BE2C (cell line): ENCODE measurements at regions not wholly inside any gene's neighbourhood (a gene's known extent, or its start where the extent isn't known, plus 50 kb on each side); places are given as distances from the start of the nearest gene placed in this dataset.
"Not testable (repeated sequence)": the region's sequence is repeated elsewhere in the genome, so short reads cannot be mapped to it uniquely, and the experiment has no call there.

Experiments used
- DNase-seq: peaks from one replicate; pipeline ENCODE4 v3.0.0-alpha.2; 2020
- H3K27me3 ChIP-seq: fragments of 250-450 bp; sonication (Bioruptor Pico); 2 replicates; pipeline ENCODE4 v1.5.1; 2020; ENCODE audit warnings: mild to moderate bottlenecking
- H3K36me3 ChIP-seq: fragments of 250-450 bp; sonication (Bioruptor Pico); 2 replicates; pipeline ENCODE4 v1.5.1; 2020; ENCODE audit warnings: mild to moderate bottlenecking
- H3K4me1 ChIP-seq: fragments of 250-450 bp; sonication (Bioruptor Pico); 2 replicates; pipeline ENCODE4 v1.5.1; 2020
- H3K4me3 ChIP-seq: 2 replicates; pipeline ENCODE4 v1.5.1; 2011; ENCODE audit warnings: low read depth, low read length
- H3K9me3 ChIP-seq: fragments of 250-450 bp; sonication (Bioruptor Pico); 2 replicates; pipeline ENCODE4 v1.5.1; 2020
- TF ChIP-seq, protein P1 (sequence below): IDR thresholded peaks from 2 replicates; pipeline ENCODE4 v1.5.1; 2012; ENCODE audit warnings: mild to moderate bottlenecking, low read depth, low read length

DNA sequence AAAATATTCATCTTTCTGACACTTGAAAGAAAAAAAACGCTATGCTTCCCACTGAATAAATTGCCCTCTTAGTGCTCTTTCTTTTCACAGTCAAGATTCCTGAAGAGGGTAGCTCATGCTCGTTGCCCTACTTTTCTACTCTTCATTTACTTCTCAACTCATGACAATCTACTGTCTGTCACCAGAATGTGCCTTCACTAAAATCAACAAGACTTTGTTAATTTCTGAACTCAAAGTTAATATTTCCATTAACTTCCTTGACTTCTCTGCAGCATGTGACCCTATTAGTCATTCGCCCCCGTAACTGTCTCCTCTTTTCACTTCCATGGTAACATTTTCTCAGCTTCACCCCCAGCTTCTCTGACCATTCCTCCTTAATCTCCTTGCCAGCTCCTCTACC lies 98.9 kb upstream of the MAPRE2 start:
- H3K4me3 ChIP-seq, result no peak overlapping the region
- no peak for DNase-seq
- H3K27me3 ChIP-seq, result no peaks in the 10 kb centered on the region
- no peaks in the 10 kb centered on the region for H3K9me3 ChIP-seq
- H3K36me3 ChIP-seq, result no peaks in the 10 kb centered on the region
- TF ChIP-seq, protein P1, sequence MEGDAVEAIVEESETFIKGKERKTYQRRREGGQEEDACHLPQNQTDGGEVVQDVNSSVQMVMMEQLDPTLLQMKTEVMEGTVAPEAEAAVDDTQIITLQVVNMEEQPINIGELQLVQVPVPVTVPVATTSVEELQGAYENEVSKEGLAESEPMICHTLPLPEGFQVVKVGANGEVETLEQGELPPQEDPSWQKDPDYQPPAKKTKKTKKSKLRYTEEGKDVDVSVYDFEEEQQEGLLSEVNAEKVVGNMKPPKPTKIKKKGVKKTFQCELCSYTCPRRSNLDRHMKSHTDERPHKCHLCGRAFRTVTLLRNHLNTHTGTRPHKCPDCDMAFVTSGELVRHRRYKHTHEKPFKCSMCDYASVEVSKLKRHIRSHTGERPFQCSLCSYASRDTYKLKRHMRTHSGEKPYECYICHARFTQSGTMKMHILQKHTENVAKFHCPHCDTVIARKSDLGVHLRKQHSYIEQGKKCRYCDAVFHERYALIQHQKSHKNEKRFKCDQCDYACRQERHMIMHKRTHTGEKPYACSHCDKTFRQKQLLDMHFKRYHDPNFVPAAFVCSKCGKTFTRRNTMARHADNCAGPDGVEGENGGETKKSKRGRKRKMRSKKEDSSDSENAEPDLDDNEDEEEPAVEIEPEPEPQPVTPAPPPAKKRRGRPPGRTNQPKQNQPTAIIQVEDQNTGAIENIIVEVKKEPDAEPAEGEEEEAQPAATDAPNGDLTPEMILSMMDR, result no peak
- H3K4me1 ChIP-seq, result no peaks in the 10 kb centered on the region

DNA sequence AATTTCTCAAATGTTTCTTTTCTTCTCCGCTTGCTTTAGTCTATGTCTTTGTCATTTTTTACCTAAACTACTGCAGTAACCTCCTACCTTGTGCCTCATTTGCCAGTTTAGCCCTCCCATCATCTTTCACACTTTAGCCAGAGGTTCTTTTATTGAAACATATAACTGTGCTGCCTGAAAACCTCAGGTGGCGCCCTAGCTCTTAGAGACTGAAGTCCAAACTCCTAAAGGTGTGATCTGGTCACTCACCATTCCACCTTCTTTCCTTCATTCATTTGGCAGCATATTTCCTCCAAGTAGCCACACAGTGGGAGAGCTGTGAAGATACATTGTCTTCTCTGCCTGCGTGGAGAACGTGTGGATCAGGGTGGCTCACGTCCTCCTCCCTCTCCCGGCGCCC lies 98.2 kb upstream of the MAPRE2 start:
- no peak for DNase-seq

DNA sequence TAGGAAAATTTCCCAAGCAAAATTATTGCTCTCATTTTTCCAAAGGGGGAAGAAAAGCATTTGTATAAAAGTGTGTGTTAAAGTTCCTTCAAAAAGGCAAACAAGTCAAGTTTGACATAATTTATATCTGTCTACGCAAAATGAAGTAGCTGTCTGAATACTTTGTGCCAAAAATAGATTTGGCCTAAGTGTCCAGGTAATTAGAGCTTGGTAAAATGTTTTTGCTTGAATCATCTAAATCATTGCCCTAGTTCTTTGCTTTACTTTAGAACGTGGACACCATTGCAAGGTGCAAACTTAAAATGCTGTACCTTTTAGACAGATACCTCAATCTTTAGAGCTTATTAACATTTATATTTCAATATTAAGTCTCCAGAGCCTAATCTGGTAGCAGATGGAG lies 97.6 kb upstream of the MAPRE2 start:
- H3K4me1 ChIP-seq, result no peaks in the 10 kb centered on the region
- no peaks in the 10 kb centered on the region for H3K9me3 ChIP-seq
- TF ChIP-seq, protein P1, result no peak
- no peak overlapping the region for H3K4me3 ChIP-seq
- H3K36me3 ChIP-seq, result no peaks in the 10 kb centered on the region
- no peak for DNase-seq
- H3K27me3 ChIP-seq, result no peaks in the 10 kb centered on the region

More for the DNA sequence above, 98.2 kb upstream of the MAPRE2 start:
- no peaks in the 10 kb centered on the region for H3K9me3 ChIP-seq
- TF ChIP-seq, protein P1, result no peak
- H3K4me3 ChIP-seq, result no peak overlapping the region
- H3K36me3 ChIP-seq, result no peaks in the 10 kb centered on the region
- H3K4me1 ChIP-seq, result no peaks in the 10 kb centered on the region
- H3K27me3 ChIP-seq, result no peaks in the 10 kb centered on the region

DNA sequence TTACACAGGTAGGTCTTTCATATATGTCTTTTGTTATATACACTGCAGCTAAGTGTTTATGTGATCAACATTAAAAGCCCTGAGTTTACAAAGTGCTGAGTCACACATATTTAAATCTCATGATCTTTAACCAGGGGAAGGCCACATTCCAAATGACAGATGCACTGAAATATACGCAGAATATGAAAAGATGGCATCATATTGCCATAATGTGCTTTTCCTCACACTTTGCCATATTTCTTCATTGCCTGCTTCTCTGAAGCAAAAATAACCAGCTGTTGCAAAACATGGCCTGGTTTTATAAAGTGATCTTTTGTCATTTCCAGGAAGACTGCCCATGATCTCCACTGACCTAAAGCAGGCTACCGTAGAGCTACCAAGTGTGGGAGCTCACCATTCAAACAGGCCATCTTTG lies 93.5 kb upstream of the MAPRE2 start:
- H3K9me3 ChIP-seq, result no peaks in the 10 kb centered on the region
- DNase-seq, result no peak

DNA sequence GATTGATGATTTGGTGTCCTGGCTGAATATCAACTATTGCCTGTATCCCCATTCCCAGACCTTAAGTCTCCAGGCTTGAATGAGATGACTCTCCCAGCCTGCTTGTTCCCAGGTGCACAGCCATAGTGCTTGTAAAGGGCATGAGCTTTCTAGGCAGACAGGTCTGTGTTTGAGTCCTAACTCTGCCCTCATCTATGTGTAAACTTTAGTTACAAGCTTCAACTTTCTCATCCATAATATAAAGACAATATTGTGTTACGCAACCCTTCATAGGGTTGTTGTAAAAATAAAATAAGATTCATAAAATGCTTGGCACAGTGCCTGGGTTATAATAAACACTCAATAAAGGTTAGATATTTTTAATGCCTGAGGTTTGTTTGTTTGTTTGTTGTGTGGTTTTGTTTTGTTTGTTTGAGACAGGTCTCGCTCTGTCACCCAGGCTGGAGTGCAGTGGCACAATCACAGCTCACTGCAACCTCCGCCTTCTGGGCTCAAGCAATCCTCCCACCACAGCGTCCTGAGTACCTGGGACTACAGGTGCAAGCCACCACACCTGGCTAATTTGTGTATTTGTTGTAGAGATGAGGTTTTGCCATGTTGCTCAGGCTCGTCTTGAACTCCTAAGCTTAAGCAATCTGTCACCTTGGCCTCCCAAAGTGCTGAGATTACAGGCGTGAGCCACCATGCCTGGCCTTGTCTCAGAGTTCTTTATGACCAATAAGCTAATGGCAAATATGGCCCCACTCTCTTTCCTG lies 89.4 kb upstream of the MAPRE2 start:
- Histone ChIP-seq H3K27me3 (no peaks in the 10 kb centered on the region), H3K4me1 (no peaks in the 10 kb centered on the region), H3K4me3 (no peak overlapping the region), H3K36me3 (no peaks in the 10 kb centered on the region), H3K9me3 (no peaks in the 10 kb centered on the region)
- no peak for DNase-seq
- TF ChIP-seq, protein P1, result no peak

More for the DNA sequence above, 93.5 kb upstream of the MAPRE2 start:
- Histone ChIP-seq H3K27me3 (no peaks in the 10 kb centered on the region), H3K36me3 (no peaks in the 10 kb centered on the region), H3K4me1 (no peaks in the 10 kb centered on the region), H3K4me3 (no peak overlapping the region)
- TF ChIP-seq, protein P1, result no peak

DNA sequence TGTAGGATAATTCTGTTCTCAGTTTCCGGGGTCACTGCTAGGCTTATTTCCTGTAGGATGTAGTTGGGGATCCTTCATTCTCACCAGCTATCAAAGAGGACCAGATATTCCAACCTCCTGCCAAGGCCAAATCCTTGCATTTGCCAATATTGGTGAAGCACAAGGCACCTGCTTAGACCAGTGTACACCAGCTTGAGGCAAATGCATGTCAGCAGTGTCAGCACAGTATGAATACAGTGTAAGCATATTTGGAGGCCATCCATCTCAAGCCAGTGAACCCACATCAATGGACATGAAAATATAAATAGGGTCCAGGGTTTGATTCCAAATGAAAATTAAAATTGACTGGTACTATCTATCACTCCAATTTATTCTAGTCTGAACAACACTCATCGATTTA lies 88.0 kb upstream of the MAPRE2 start:
- TF ChIP-seq, protein P1, result no peak
- H3K4me1 ChIP-seq, result no peaks in the 10 kb centered on the region
- H3K4me3 ChIP-seq, result no peak overlapping the region
- no peaks in the 10 kb centered on the region for H3K27me3 ChIP-seq
- H3K9me3 ChIP-seq, result no peaks in the 10 kb centered on the region
- DNase-seq, result no peak
- no peaks in the 10 kb centered on the region for H3K36me3 ChIP-seq

DNA sequence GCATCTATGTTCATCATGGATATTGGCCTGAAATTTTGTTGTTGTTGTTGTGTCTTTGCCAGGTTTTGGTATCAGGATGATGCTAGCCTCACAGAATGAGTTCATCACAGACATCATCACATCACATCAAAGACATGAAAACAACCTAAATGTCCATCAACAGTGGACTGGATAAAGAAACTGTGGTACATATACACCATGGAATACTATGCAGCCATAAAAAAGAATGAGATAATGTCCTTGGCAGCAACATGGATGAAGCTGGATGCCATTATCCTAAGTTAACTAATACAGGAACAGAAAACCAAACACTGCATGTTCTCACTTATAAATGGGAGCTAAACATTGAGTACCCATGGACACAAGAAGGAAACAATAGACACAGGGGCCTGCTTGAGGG lies 85.7 kb upstream of the MAPRE2 start:
- H3K4me1 ChIP-seq, H3K4me3 ChIP-seq, H3K36me3 ChIP-seq, DNase-seq, H3K9me3 ChIP-seq, H3K27me3 ChIP-seq: not testable (repeated sequence)
